Endodermal cell (in vitro differentiated cells): ENCODE measurements at regions not wholly inside any gene's neighbourhood (a gene's known extent, or its start where the extent isn't known, plus 50 kb on each side); places are given as distances from the start of the nearest gene placed in this dataset.
"Not testable (repeated sequence)": the region's sequence is repeated elsewhere in the genome, so short reads cannot be mapped to it uniquely, and the experiment has no call there.

Experiments used
- DNase-seq: peaks from one replicate; pipeline ENCODE4 v3.0.0-alpha.2; 2017
- H3K27ac ChIP-seq: 2 replicates; pipeline ENCODE4 v1.5.1; 2013; ENCODE audit warnings: mild to moderate bottlenecking, low read depth, low read length, moderate library complexity
- H3K27me3 ChIP-seq: 2 replicates; pipeline ENCODE4 v1.6.1; 2013; ENCODE audit warnings: mild to moderate bottlenecking, low read length, moderate library complexity; ENCODE audit not compliant: insufficient read depth, control insufficient read depth, poor library complexity, severe bottlenecking
- H3K36me3 ChIP-seq: 2 replicates; pipeline ENCODE4 v1.7.0; 2013; ENCODE audit warnings: mild to moderate bottlenecking, low read length, moderate library complexity; ENCODE audit not compliant: control insufficient read depth, insufficient read depth
- H3K4me1 ChIP-seq: one replicate; pipeline ENCODE4 v1.7.0; 2013; ENCODE audit warnings: low read length; ENCODE audit not compliant: control insufficient read depth, insufficient read depth
- H3K4me3 ChIP-seq: 2 replicates; pipeline ENCODE4 v1.5.1; 2013; ENCODE audit warnings: mild to moderate bottlenecking, low read length, moderate library complexity
- H3K9ac ChIP-seq: 2 replicates; pipeline ENCODE4 v1.6.1; 2013; ENCODE audit warnings: mild to moderate bottlenecking, low read length, moderate library complexity; ENCODE audit not compliant: poor library complexity, severe bottlenecking; ENCODE audit errors: extremely low read depth
- H3K9me3 ChIP-seq: 2 replicates; pipeline ENCODE4 v1.6.1; 2013; ENCODE audit warnings: mild to moderate bottlenecking, low read length, moderate library complexity; ENCODE audit not compliant: control insufficient read depth
- H3K27ac Mint-ChIP-seq: 2 replicates; pipeline ENCODE4 v1.8.0; 2020; ENCODE audit warnings: mixed read lengths
- H3K27me3 Mint-ChIP-seq: 2 replicates; pipeline ENCODE4 v1.8.0; 2021; ENCODE audit warnings: mild to moderate bottlenecking, mixed read lengths; ENCODE audit not compliant: insufficient read depth
- H3K36me3 Mint-ChIP-seq: 2 replicates; pipeline ENCODE4 v1.8.0; 2020; ENCODE audit warnings: low read depth, mixed read lengths
- H3K4me1 Mint-ChIP-seq: 2 replicates; pipeline ENCODE4 v1.8.0; 2020; ENCODE audit warnings: mixed read lengths
- H3K4me3 Mint-ChIP-seq: 2 replicates; pipeline ENCODE4 v1.8.0; 2020; ENCODE audit warnings: mild to moderate bottlenecking, moderate library complexity, mixed read lengths
- H3K9me3 Mint-ChIP-seq: 2 replicates; pipeline ENCODE4 v1.8.0; 2020; ENCODE audit warnings: mild to moderate bottlenecking, mixed read lengths
- WGBS, 2 experiments: methylation state at CpG; one replicate each; pipeline versions ENCODE4 v1.1.5 to v1.1.7; 2013; ENCODE audit warnings: missing lambda C conversion rate in 2 of 2, mixed read lengths in 1 of 2; ENCODE audit not compliant: insufficient coverage in 1 of 2, insufficient read length in 1 of 2; 5-methylcytosine and 5-hydroxymethylcytosine counted together
- TF ChIP-seq, protein P1 (sequence below): fragments of 200-600 bp; sonication (generic); conservative IDR thresholded peaks from 2 replicates; pipeline ENCODE4 v1.5.0; 2021; ENCODE audit warnings: antibody characterized with exemption, mild to moderate bottlenecking

DNA sequence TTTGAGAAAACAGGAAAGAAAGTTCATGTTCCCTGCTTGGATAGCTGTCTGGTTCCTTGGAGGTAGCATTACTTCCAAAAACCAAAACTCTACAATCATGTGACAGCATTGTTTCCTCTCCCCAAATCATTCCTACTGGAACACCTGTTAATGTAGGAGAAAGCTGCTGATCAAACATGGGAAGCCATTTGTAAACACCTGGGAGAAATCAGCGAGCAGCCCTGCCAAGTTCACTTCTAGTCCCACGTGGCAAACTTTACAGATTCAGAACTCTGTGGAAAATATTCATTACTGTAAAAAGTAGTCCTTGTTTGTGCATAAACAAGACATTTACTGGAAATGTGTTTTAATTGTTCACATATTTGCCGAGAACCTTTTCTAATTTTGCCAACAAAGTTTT, 275.5 kb upstream of the AZI2 start:
- no peak overlapping the region for H3K4me3 ChIP-seq
- no peak overlapping the region for H3K27ac ChIP-seq
- 96 to 100% methylated on average over 2 to 3 of the region's 3 CpGs for WGBS, 2 experiments
- Mint-ChIP-seq H3K9me3 (no peaks in the 10 kb centered on the region), H3K27me3 (no peaks in the 10 kb centered on the region), H3K36me3 (no peaks in the 10 kb centered on the region), H3K4me1 (no peaks in the 10 kb centered on the region), H3K4me3 (no peak overlapping the region), H3K27ac (no peak overlapping the region)
- H3K9me3 ChIP-seq, result no peaks in the 10 kb centered on the region
- H3K36me3 ChIP-seq, result no peaks in the 10 kb centered on the region
- H3K9ac ChIP-seq, result no peak overlapping the region
- DNase-seq, result no peak
- TF ChIP-seq, protein P1, sequence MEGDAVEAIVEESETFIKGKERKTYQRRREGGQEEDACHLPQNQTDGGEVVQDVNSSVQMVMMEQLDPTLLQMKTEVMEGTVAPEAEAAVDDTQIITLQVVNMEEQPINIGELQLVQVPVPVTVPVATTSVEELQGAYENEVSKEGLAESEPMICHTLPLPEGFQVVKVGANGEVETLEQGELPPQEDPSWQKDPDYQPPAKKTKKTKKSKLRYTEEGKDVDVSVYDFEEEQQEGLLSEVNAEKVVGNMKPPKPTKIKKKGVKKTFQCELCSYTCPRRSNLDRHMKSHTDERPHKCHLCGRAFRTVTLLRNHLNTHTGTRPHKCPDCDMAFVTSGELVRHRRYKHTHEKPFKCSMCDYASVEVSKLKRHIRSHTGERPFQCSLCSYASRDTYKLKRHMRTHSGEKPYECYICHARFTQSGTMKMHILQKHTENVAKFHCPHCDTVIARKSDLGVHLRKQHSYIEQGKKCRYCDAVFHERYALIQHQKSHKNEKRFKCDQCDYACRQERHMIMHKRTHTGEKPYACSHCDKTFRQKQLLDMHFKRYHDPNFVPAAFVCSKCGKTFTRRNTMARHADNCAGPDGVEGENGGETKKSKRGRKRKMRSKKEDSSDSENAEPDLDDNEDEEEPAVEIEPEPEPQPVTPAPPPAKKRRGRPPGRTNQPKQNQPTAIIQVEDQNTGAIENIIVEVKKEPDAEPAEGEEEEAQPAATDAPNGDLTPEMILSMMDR, result no peak
- no peaks in the 10 kb centered on the region for H3K27me3 ChIP-seq
- no peaks in the 10 kb centered on the region for H3K4me1 ChIP-seq

DNA sequence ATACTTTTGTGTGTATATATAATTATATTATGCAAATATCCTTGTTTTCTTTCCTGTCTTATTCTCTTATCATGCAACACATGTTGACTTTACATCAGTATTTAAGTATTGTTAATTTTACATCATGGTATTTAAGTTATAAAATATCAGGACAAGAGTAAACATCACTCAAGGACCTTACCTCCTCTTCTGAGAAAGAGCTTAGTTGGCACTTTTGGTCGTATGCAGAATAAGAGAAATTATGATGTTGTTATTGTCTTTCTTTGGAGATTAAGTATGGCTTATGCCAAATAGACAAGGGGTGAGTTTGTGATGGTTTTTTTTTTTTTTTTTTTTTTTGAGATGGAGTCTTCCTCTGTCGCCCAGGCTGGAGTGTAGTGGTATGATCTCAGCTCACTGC, 279.2 kb upstream of the AZI2 start:
- WGBS, 2 experiments, result 75% methylated on average over 1 of the region's 2 CpGs; no CpG with 5 or more reads in 1 of the 2 experiments
- not testable (repeated sequence) for H3K9me3 ChIP-seq, DNase-seq, H3K4me1 ChIP-seq, H3K36me3 Mint-ChIP-seq, H3K27me3 Mint-ChIP-seq, H3K4me1 Mint-ChIP-seq, H3K27ac Mint-ChIP-seq, H3K36me3 ChIP-seq, H3K27ac ChIP-seq, H3K9ac ChIP-seq, H3K4me3 ChIP-seq, H3K27me3 ChIP-seq, H3K9me3 Mint-ChIP-seq, H3K4me3 Mint-ChIP-seq

DNA sequence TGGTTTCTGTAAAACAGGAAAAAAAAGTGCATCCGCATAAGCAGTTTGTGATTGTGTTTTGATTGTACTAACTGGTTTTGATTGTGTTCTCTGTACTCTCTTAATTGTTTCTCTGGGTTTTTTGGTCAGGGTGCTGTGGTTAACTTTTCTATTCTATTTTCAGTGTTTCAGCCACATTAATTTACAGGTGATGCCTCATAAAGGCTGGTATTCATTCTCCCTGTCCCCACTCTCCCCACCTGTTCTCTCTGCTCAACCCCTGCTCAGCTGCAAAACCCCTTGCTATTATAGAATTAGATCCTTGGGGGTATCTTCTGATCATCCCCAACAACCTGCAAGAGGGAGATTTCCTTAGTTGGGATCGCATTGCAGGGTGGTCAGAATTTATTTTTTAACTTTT, 285.4 kb upstream of the AZI2 start:
- no peaks in the 10 kb centered on the region for H3K4me1 ChIP-seq
- TF ChIP-seq, protein P1, result no peak
- no peaks in the 10 kb centered on the region for H3K9me3 ChIP-seq
- no peak overlapping the region for H3K9ac ChIP-seq
- Mint-ChIP-seq H3K27me3 (no peaks in the 10 kb centered on the region), H3K36me3 (no peaks in the 10 kb centered on the region), H3K9me3 (no peaks in the 10 kb centered on the region), H3K4me1 (no peaks in the 10 kb centered on the region), H3K4me3 (no peak overlapping the region), H3K27ac (no peak overlapping the region)
- no peaks in the 10 kb centered on the region for H3K27me3 ChIP-seq
- H3K27ac ChIP-seq, result no peak overlapping the region
- DNase-seq, result no peak
- H3K36me3 ChIP-seq, result no peaks in the 10 kb centered on the region
- 91 to 100% methylated on average over 1 to 2 of the region's 2 CpGs for WGBS, 2 experiments
- H3K4me3 ChIP-seq, result no peak overlapping the region

DNA sequence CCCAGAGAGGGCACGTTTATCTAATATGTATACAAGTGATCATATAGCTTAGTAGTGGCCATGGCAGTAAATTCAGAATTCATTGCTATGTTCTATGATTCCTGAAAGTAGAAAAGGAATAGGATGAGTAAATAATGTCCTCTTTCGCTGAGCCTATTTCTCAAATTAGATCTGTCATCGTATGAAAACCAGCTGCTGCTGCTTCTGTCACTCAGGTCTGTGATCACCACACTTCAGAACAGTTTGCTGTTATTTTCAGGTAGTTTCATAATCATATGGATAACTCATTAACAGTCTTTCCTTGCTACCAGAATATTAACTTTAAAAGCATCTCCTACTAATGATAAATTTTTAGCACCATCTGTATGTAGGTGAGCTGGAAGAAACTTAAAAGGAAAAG, 289.1 kb upstream of the AZI2 start:
- TF ChIP-seq, protein P1, result no peak
- Mint-ChIP-seq H3K9me3 (no peaks in the 10 kb centered on the region), H3K36me3 (no peaks in the 10 kb centered on the region), H3K4me1 (no peaks in the 10 kb centered on the region), H3K4me3 (no peak overlapping the region), H3K27me3 (no peaks in the 10 kb centered on the region), H3K27ac (no peak overlapping the region)
- H3K4me1 ChIP-seq, result no peaks in the 10 kb centered on the region
- no peak overlapping the region for H3K4me3 ChIP-seq
- no peaks in the 10 kb centered on the region for H3K9me3 ChIP-seq
- no peak overlapping the region for H3K27ac ChIP-seq
- H3K36me3 ChIP-seq, result no peaks in the 10 kb centered on the region
- 67% methylated on average over 3 of the region's 3 CpGs; no CpG with 5 or more reads in 1 of the 2 experiments for WGBS, 2 experiments
- H3K27me3 ChIP-seq, result no peaks in the 10 kb centered on the region
- no peak for DNase-seq
- no peak overlapping the region for H3K9ac ChIP-seq
